ENCODE measurements at regions not wholly inside any gene's neighbourhood (a gene's known extent, or its start where the extent isn't known, plus 50 kb on each side); places are given as distances from the start of the nearest gene placed in this dataset.
"Not testable (repeated sequence)": the region's sequence is repeated elsewhere in the genome, so short reads cannot be mapped to it uniquely, and the experiment has no call there.

GRCh38 chr2:239801404-239802184, 223.5 kb downstream of the NDUFA10 start:
- no peak for DNase-seq

- DNase-seq: no peak
Measured at GRCh38 chr2:239800785-239801386, 224.3 kb downstream of the NDUFA10 start.

GRCh38 chr2:239797316-239797715, 227.8 kb downstream of the NDUFA10 start:
- DNase-seq: no peak

- DNase-seq: not testable (repeated sequence)
Measured at GRCh38 chr2:239795761-239796160, 229.4 kb downstream of the NDUFA10 start.

GRCh38 chr2:239793836-239794235, 231.3 kb downstream of the NDUFA10 start:
- no peak for DNase-seq

GRCh38 chr2:239793086-239793485, 232.1 kb downstream of the NDUFA10 start:
- DNase-seq: no peak

GRCh38 chr2:239792405-239793084, 232.6 kb downstream of the NDUFA10 start:
- no peak for DNase-seq

- DNase-seq: no peak
Measured at GRCh38 chr2:239791526-239792404, 233.4 kb downstream of the NDUFA10 start.

GRCh38 chr2:239790721-239791120, 234.4 kb downstream of the NDUFA10 start:
- no peak for DNase-seq

GRCh38 chr2:239790313-239790712, 234.8 kb downstream of the NDUFA10 start:
- no peak for DNase-seq

- DNase-seq: no peak
Measured at GRCh38 chr2:239789711-239790110, 235.4 kb downstream of the NDUFA10 start.

- DNase-seq: no peak
Measured at GRCh38 chr2:239788576-239789098, 236.5 kb downstream of the NDUFA10 start.

- DNase-seq: no peak
Measured at GRCh38 chr2:239787538-239788050, 237.5 kb downstream of the NDUFA10 start.

- DNase-seq: no peak
Measured at GRCh38 chr2:239786791-239787190, 238.4 kb downstream of the NDUFA10 start.

- DNase-seq: no peak
Measured at GRCh38 chr2:239781454-239781853, 243.7 kb downstream of the NDUFA10 start.

GRCh38 chr2:239780236-239780994, 244.7 kb downstream of the NDUFA10 start:
- no peak for DNase-seq

GRCh38 chr2:239779584-239779983, 245.6 kb downstream of the NDUFA10 start:
- no peak for DNase-seq

GRCh38 chr2:239778861-239779558, 246.1 kb downstream of the NDUFA10 start:
- DNase-seq: no peak

GRCh38 chr2:239778042-239778851, 246.9 kb downstream of the NDUFA10 start:
- DNase-seq: no peak

GRCh38 chr2:239777219-239777618, 247.9 kb downstream of the NDUFA10 start:
- no peak for DNase-seq
